NCI-H1694 (cell line): ENCODE measurements at regions not wholly inside any gene's neighbourhood (a gene's known extent, or its start where the extent isn't known, plus 50 kb on each side); places are given as distances from the start of the nearest gene placed in this dataset.

Source experiments
- DNase-seq: peaks from one replicate; lab custom pipeline; 2025; lab: John Stamatoyannopoulos, UW

- DNase-seq = no peak
These were observed 382.6 kb downstream of the SNAPC1 start for GRCh38 chr14:62144863-62145262.

- no peak for DNase-seq
These were observed 383.8 kb downstream of the SNAPC1 start for GRCh38 chr14:62146030-62146429.

- no peak for DNase-seq
These were observed 393.8 kb downstream of the SNAPC1 start for GRCh38 chr14:62156052-62156451.

GRCh38 chr14:62158779-62159178, 396.6 kb downstream of the SNAPC1 start:
- no peak for DNase-seq

GRCh38 chr14:62159314-62159713, 397.1 kb downstream of the SNAPC1 start:
- DNase-seq = no peak

GRCh38 chr14:62162998-62163589, 400.9 kb downstream of the SNAPC1 start:
- DNase-seq = peak; percentile 70

- DNase-seq = no peak
These were observed 406.4 kb downstream of the SNAPC1 start for GRCh38 chr14:62168564-62169155.

- peak; percentile 94 for DNase-seq
These were observed 417.3 kb downstream of the SNAPC1 start for GRCh38 chr14:62179367-62180018.

- DNase-seq = no peak
These were observed 419.4 kb downstream of the SNAPC1 start for GRCh38 chr14:62181591-62181990.

- DNase-seq = no peak
These were observed 422.9 kb downstream of the SNAPC1 start for GRCh38 chr14:62185078-62185477.

GRCh38 chr14:62187265-62187664, 425.0 kb downstream of the SNAPC1 start:
- DNase-seq = no peak

- DNase-seq = no peak
These were observed 427.5 kb downstream of the SNAPC1 start for GRCh38 chr14:62189698-62190097.

GRCh38 chr14:62206456-62206855, 444.2 kb downstream of the SNAPC1 start:
- no peak for DNase-seq

GRCh38 chr14:62209287-62209899, 447.2 kb downstream of the SNAPC1 start:
- DNase-seq = no peak

GRCh38 chr14:62213516-62213915, 451.3 kb downstream of the SNAPC1 start:
- DNase-seq = peak; percentile 0

- DNase-seq = no peak
These were observed 453.9 kb downstream of the SNAPC1 start for GRCh38 chr14:62216121-62216520.

GRCh38 chr14:62234849-62235248, 472.6 kb downstream of the SNAPC1 start:
- no peak for DNase-seq

- no peak for DNase-seq
These were observed 482.0 kb downstream of the SNAPC1 start for GRCh38 chr14:62244221-62244620.

- no peak for DNase-seq
These were observed 485.0 kb downstream of the SNAPC1 start for GRCh38 chr14:62247266-62247665.

GRCh38 chr14:62251237-62251636, 489.0 kb downstream of the SNAPC1 start:
- DNase-seq = no peak

- DNase-seq = no peak
These were observed 491.0 kb downstream of the SNAPC1 start for GRCh38 chr14:62253171-62253570.

- DNase-seq = no peak
These were observed 491.7 kb downstream of the SNAPC1 start for GRCh38 chr14:62253911-62254310.

GRCh38 chr14:62269204-62269603, 507.0 kb downstream of the SNAPC1 start:
- no peak for DNase-seq
